HEK293T (cell line): ENCODE measurements at regions not wholly inside any gene's neighbourhood (a gene's known extent, or its start where the extent isn't known, plus 50 kb on each side); places are given as distances from the start of the nearest gene placed in this dataset.

Experiments
- ARNT ChIP-seq: fragments of 450-650 bp; IDR thresholded peaks from 2 replicates; pipeline ENCODE4 v1.6.1; 2017; ENCODE audit warnings: mild to moderate bottlenecking
- ELF4 ChIP-seq: fragments of 450-650 bp; IDR thresholded peaks from 2 replicates; pipeline ENCODE4 v1.6.1; 2017; ENCODE audit warnings: antibody characterized with exemption
- FOXK2 ChIP-seq: fragments of 450-650 bp; IDR thresholded peaks from 2 replicates; pipeline ENCODE4 v1.6.1; 2016; ENCODE audit warnings: mild to moderate bottlenecking
- FOXM1 ChIP-seq: fragments of 450-650 bp; IDR thresholded peaks from 2 replicates; pipeline ENCODE4 v1.6.1; 2017; ENCODE audit warnings: mild to moderate bottlenecking, borderline replicate concordance
- HDGF ChIP-seq: fragments of 450-650 bp; IDR thresholded peaks from 2 replicates; pipeline ENCODE4 v1.6.1; 2017; ENCODE audit warnings: antibody characterized with exemption, borderline replicate concordance
- LEF1 ChIP-seq: fragments of 450-650 bp; IDR thresholded peaks from 2 replicates; pipeline ENCODE4 v1.6.1; 2017; ENCODE audit warnings: mild to moderate bottlenecking, borderline replicate concordance
- SP1 ChIP-seq: fragments of 450-650 bp; IDR thresholded peaks from 2 replicates; pipeline ENCODE4 v1.6.1; 2017
- SUZ12 ChIP-seq: fragments of 450-650 bp; IDR thresholded peaks from 2 replicates; pipeline ENCODE4 v1.6.1; 2016; ENCODE audit warnings: mild to moderate bottlenecking
- TARDBP ChIP-seq: fragments of 450-650 bp; IDR thresholded peaks from 2 replicates; pipeline ENCODE4 v1.6.1; 2016
- TF ChIP-seq, protein P1 (sequence below): fragments of 450-650 bp; IDR thresholded peaks from 2 replicates; pipeline ENCODE4 v1.6.1; 2016

DNA sequence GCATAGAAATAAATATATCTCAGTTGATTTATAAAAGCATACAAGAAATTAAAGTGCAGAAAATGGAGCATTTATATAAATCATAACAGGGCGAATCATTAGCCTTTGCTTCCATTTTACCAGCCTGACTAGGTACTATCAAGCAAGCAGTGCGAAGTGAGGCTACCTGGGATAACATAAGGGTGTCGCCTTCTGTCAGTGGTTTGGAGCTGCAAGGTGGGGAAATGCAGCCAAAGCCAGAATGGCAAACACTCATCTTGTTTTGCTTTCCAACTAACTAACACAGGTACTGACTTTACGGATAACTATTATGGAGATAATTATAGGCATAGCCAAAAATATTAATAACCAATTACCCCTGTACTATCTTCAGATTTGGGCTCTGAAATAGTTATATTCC, 1459.8 kb downstream of the RAPGEF2 start:
- TF ChIP-seq FOXK2 (no peak), LEF1 (no peak), SUZ12 (no peak), SP1 (no peak), FOXM1 (no peak), ARNT (no peak), HDGF (no peak), ELF4 (no peak), TARDBP (no peak)
- TF ChIP-seq, protein P1, sequence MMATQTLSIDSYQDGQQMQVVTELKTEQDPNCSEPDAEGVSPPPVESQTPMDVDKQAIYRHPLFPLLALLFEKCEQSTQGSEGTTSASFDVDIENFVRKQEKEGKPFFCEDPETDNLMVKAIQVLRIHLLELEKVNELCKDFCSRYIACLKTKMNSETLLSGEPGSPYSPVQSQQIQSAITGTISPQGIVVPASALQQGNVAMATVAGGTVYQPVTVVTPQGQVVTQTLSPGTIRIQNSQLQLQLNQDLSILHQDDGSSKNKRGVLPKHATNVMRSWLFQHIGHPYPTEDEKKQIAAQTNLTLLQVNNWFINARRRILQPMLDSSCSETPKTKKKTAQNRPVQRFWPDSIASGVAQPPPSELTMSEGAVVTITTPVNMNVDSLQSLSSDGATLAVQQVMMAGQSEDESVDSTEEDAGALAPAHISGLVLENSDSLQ = no peak
